ENCODE measurements at regions not wholly inside any gene's neighbourhood (a gene's known extent, or its start where the extent isn't known, plus 50 kb on each side); places are given as distances from the start of the nearest gene placed in this dataset.

GRCh38 chr9:93896496-93897033 lies 58.6 kb downstream of the BARX1 start:
- TF ChIP-seq EZH2 (IDR thresholded peaks at IDR 0.05; ENCODE audit: low read depth) (no peak), CTCF (conservative IDR thresholded peaks at IDR 0.05) (no peak)
